ENCODE measurements at regions not wholly inside any gene's neighbourhood (a gene's known extent, or its start where the extent isn't known, plus 50 kb on each side); places are given as distances from the start of the nearest gene placed in this dataset.
A peak's percentile ranks its signal among the peaks of the same experiment; 100 is the strongest.

GRCh38 chr2:157087373-157088002 is 170.0 kb upstream of the GALNT5 start:
- DNase-seq (ENCODE audit: low spot score), result no peak
- intact Hi-C loops (cut with DNase I), result no loop called here

- intact Hi-C loops (cut with DNase I), result no loop called here
- DNase-seq (ENCODE audit: low spot score), result no peak
Observed at GRCh38 chr2:157093666-157094065, 163.8 kb upstream of the GALNT5 start.

GRCh38 chr2:157105372-157105771 is 152.1 kb upstream of the GALNT5 start:
- intact Hi-C loops (cut with DNase I), result no loop called here
- DNase-seq (ENCODE audit: low spot score), result no peak

GRCh38 chr2:157106950-157107349 is 150.6 kb upstream of the GALNT5 start:
- no peak for DNase-seq (ENCODE audit: low spot score)
- intact Hi-C loops (cut with DNase I), result no loop called here

GRCh38 chr2:157107460-157107859 is 150.0 kb upstream of the GALNT5 start:
- no peak for DNase-seq (ENCODE audit: low spot score)
- intact Hi-C loops (cut with DNase I), result no loop called here

- DNase-seq (ENCODE audit: low spot score), result no peak
- intact Hi-C loops (cut with DNase I), result no loop called here
Observed at GRCh38 chr2:157107877-157108276, 149.6 kb upstream of the GALNT5 start.

- intact Hi-C loops (cut with DNase I), result no loop called here
- no peak for DNase-seq (ENCODE audit: low spot score)
Observed at GRCh38 chr2:157122776-157123175, 134.7 kb upstream of the GALNT5 start.

- peak; percentile 46 for DNase-seq (ENCODE audit: low spot score)
- intact Hi-C loops (cut with DNase I), result no loop called here
Observed at GRCh38 chr2:157124731-157125130, 132.8 kb upstream of the GALNT5 start.

- DNase-seq (ENCODE audit: low spot score), result no peak
- intact Hi-C loops (cut with DNase I), result no loop called here
Observed at GRCh38 chr2:157125685-157126084, 131.8 kb upstream of the GALNT5 start.

GRCh38 chr2:157127249-157128012 is 130.1 kb upstream of the GALNT5 start:
- intact Hi-C loops (cut with DNase I), result no loop called here
- no peak for DNase-seq (ENCODE audit: low spot score)

GRCh38 chr2:157143901-157144300 is 113.6 kb upstream of the GALNT5 start:
- DNase-seq (ENCODE audit: low spot score), result no peak
- intact Hi-C loops (cut with DNase I), result no loop called here

- intact Hi-C loops (cut with DNase I), result no loop called here
- DNase-seq (ENCODE audit: low spot score), result no peak
Observed at GRCh38 chr2:157149270-157149669, 108.2 kb upstream of the GALNT5 start.

- intact Hi-C loops (cut with DNase I), result no loop called here
- DNase-seq (ENCODE audit: low spot score), result no peak
Observed at GRCh38 chr2:157150747-157151146, 106.8 kb upstream of the GALNT5 start.

GRCh38 chr2:157152362-157152761 is 105.1 kb upstream of the GALNT5 start:
- intact Hi-C loops (cut with DNase I), result no loop called here
- no peak for DNase-seq (ENCODE audit: low spot score)

- no peak for DNase-seq (ENCODE audit: low spot score)
- intact Hi-C loops (cut with DNase I), result no loop called here
Observed at GRCh38 chr2:157155992-157156391, 101.5 kb upstream of the GALNT5 start.

GRCh38 chr2:157158111-157158510 is 99.4 kb upstream of the GALNT5 start:
- intact Hi-C loops (cut with DNase I), result no loop called here
- DNase-seq (ENCODE audit: low spot score), result no peak

- intact Hi-C loops (cut with DNase I), result no loop called here
- DNase-seq (ENCODE audit: low spot score), result no peak
Observed at GRCh38 chr2:157159221-157159934, 98.1 kb upstream of the GALNT5 start.

GRCh38 chr2:157160111-157160510 is 97.4 kb upstream of the GALNT5 start:
- no peak for DNase-seq (ENCODE audit: low spot score)
- intact Hi-C loops (cut with DNase I), result no loop called here

GRCh38 chr2:157164370-157164769 is 93.1 kb upstream of the GALNT5 start:
- intact Hi-C loops (cut with DNase I), result no loop called here
- no peak for DNase-seq (ENCODE audit: low spot score)

- DNase-seq (ENCODE audit: low spot score), result no peak
- intact Hi-C loops (cut with DNase I), result no loop called here
Observed at GRCh38 chr2:157164891-157165290, 92.6 kb upstream of the GALNT5 start.

- intact Hi-C loops (cut with DNase I), result no loop called here
- no peak for DNase-seq (ENCODE audit: low spot score)
Observed at GRCh38 chr2:157168501-157168900, 89.0 kb upstream of the GALNT5 start.

Data from posterior vena cava (tissue), 2 donors.